AG04450 (cell line): ENCODE measurements at regions not wholly inside any gene's neighbourhood (a gene's known extent, or its start where the extent isn't known, plus 50 kb on each side); places are given as distances from the start of the nearest gene placed in this dataset.

ENCODE experiments used
- CTCF ChIA-PET: fragments of 300-600, 350-600 bp; formaldehyde crosslinking; extraction: SDS; loops from one replicate; lab custom pipeline; 2022; ENCODE audit warnings: antibody characterized with exemption, inconsistent platforms; lab: Charles Lee
- POLR2A ChIA-PET: fragments of 350-600 bp; formaldehyde crosslinking; extraction: SDS; loops from one replicate; lab custom pipeline; 2021; ENCODE audit warnings: antibody characterized with exemption, inconsistent platforms; lab: Yijun Ruan, JAX
- DNase-seq: peaks from one replicate; pipeline ENCODE4 v3.0.0-alpha.2; 2011; ENCODE audit warnings: low read depth, low spot score
- H3K27ac ChIP-seq: one replicate; pipeline ENCODE4 v1.5.1; 2012; ENCODE audit warnings: low read depth, low read length, control low read depth
- H3K27me3 ChIP-seq: one replicate; pipeline ENCODE4 v1.6.0; 2012; ENCODE audit warnings: low read length; ENCODE audit not compliant: control insufficient read depth, insufficient read depth
- H3K4me3 ChIP-seq: 2 replicates; pipeline ENCODE4 v1.5.1; 2011; ENCODE audit warnings: mild to moderate bottlenecking, low read depth, low read length, control low read depth
- H3K9me3 ChIP-seq: 2 replicates; pipeline ENCODE4 v1.5.1; 2012; ENCODE audit warnings: low read length; ENCODE audit not compliant: control insufficient read depth, insufficient read depth
- TF ChIP-seq, protein P1 (sequence below): IDR thresholded peaks from 2 replicates; pipeline ENCODE4 v1.5.1; 2011; ENCODE audit warnings: low read depth, low read length, control low read depth, inconsistent platforms

DNA sequence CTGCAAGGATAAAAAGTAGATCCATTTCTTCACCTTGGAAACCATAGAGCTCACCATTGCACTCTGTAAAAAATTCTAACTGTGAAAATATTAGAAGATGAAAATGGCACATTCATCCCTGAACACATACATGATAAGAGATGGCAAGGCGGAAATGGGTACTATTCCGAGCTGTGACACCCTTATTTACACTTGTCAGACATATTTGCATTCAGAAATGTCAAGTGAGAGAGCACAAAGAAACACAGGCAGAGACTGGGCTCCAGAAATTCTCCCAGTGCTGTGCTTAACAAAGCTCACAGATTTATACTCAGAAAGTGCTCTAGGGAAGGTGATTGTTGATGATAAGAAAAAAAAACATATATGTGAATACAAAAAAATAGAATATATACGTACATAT, 170.3 kb upstream of the PUM3 start:
- TF ChIP-seq, protein P1, sequence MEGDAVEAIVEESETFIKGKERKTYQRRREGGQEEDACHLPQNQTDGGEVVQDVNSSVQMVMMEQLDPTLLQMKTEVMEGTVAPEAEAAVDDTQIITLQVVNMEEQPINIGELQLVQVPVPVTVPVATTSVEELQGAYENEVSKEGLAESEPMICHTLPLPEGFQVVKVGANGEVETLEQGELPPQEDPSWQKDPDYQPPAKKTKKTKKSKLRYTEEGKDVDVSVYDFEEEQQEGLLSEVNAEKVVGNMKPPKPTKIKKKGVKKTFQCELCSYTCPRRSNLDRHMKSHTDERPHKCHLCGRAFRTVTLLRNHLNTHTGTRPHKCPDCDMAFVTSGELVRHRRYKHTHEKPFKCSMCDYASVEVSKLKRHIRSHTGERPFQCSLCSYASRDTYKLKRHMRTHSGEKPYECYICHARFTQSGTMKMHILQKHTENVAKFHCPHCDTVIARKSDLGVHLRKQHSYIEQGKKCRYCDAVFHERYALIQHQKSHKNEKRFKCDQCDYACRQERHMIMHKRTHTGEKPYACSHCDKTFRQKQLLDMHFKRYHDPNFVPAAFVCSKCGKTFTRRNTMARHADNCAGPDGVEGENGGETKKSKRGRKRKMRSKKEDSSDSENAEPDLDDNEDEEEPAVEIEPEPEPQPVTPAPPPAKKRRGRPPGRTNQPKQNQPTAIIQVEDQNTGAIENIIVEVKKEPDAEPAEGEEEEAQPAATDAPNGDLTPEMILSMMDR: no peak
- H3K27ac ChIP-seq: no peak overlapping the region
- POLR2A ChIA-PET: no interaction called here
- H3K4me3 ChIP-seq: no peak overlapping the region
- no peak for DNase-seq
- CTCF ChIA-PET: no interaction called here
- no peaks in the 10 kb centered on the region for H3K9me3 ChIP-seq
- no peaks in the 10 kb centered on the region for H3K27me3 ChIP-seq

GRCh38 chr9:3012842-3013241, 168.9 kb upstream of the PUM3 start:
- TF ChIP-seq, protein P1: no peak
- no peak overlapping the region for H3K4me3 ChIP-seq
- H3K27ac ChIP-seq: no peak overlapping the region
- H3K27me3 ChIP-seq: no peaks in the 10 kb centered on the region
- ChIA-PET POLR2A (no interaction called here), CTCF (no interaction called here)
- H3K9me3 ChIP-seq: no peaks in the 10 kb centered on the region
- no peak for DNase-seq

DNA sequence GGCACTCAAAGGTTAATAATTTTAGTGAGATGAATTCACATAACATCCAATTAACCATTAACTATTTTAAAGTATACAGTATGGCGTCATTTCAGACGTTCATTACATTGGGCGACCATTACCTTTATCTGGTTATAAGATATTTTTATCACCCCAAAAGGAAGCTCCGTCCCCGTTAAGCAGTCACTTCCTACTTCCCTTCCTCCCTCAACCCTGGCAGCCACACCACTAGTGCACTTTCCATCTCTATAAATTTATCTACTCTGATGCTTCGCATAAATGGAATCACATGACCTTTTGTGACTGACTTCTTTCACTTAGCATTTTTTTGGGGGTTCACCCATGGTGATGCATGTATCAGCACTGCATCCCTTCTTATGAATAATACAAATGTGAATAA, 168.3 kb upstream of the PUM3 start:
- CTCF ChIA-PET: no interaction called here
- DNase-seq: no peak
- POLR2A ChIA-PET: no interaction called here

DNA sequence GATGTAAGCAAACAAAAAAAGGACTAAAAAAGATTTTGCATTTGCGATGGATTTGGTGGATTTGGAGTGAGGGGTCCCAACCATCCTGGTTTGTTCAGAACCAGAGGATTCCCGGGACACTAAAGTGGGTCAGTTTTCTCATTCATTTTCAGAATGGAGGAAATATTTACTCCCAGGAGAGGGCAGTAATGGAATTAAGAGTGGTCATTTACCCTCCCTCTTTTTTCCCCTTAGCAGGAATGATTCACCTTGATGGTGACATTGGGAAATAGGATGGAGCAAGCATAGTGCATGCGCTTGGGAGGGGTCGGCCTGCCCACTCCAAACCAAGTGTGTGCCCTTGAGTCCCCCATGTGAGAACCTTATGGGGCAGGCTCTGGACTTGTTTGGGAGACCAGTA, 164.2 kb upstream of the PUM3 start:
- Histone ChIP-seq H3K9me3 (no peaks in the 10 kb centered on the region), H3K27ac (no peak overlapping the region), H3K27me3 (no peaks in the 10 kb centered on the region), H3K4me3 (no peak overlapping the region)
- no peak for DNase-seq
- CTCF ChIA-PET: no interaction called here
- TF ChIP-seq, protein P1: no peak
- POLR2A ChIA-PET: no interaction called here

More for the DNA sequence above, 168.3 kb upstream of the PUM3 start:
- Histone ChIP-seq H3K27me3 (no peaks in the 10 kb centered on the region), H3K9me3 (no peaks in the 10 kb centered on the region), H3K4me3 (no peak overlapping the region), H3K27ac (no peak overlapping the region)
- TF ChIP-seq, protein P1: no peak

DNA sequence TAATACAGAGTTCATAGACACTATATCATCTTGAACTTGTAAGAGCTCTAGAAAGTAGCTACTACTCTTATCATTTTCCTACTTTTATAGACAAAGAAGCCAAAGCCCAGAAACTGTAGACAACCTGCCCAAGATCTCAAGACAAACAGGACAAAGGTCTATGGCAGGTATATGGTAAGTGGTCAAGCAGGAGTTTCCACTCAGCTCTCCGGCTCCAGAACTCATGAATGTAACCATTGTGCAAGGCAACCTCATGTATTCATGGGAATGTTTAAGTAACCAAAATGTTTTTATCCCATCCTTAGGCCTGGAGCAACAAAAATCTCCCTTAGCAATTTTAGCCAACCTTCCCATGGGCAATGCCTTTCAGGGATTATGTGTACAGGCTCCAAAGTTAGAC, 163.4 kb upstream of the PUM3 start:
- TF ChIP-seq, protein P1: no peak
- Histone ChIP-seq H3K9me3 (no peaks in the 10 kb centered on the region), H3K4me3 (no peak overlapping the region), H3K27ac (no peak overlapping the region), H3K27me3 (no peaks in the 10 kb centered on the region)
- no peak for DNase-seq
- ChIA-PET POLR2A (no interaction called here), CTCF (interaction anchor here (0.8 kb wide), 1 partner anchor 434 kb away, joined by 5 read pairs; no protein-coding TSS in a partner anchor)
